ENCODE measurements at regions not wholly inside any gene's neighbourhood (a gene's known extent, or its start where the extent isn't known, plus 50 kb on each side); places are given as distances from the start of the nearest gene placed in this dataset.

DNA sequence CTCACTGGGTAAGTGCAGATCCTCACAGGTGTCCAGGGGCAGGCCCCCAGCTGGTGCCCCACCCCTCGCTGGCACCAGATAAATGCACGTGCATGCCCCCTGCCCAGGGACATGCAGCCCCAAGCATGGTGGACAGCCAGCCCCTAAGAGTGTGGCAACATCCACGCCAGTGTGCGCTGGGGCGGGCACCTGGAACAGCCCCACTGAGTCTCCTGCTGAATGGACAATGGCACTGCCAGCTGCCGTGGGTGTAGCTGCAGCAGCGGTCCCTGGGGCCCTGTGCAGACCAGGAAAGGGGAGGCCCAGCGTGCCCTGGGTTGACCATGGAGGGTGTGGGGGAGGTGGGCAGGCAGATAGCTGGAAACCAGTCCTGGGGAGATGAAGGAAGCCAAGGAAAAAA is 538.7 kb upstream of the SGCG start:
- TF ChIP-seq POLR2A (IDR thresholded peaks at IDR 0.05): no peak
- TF ChIP-seq, protein P1, sequence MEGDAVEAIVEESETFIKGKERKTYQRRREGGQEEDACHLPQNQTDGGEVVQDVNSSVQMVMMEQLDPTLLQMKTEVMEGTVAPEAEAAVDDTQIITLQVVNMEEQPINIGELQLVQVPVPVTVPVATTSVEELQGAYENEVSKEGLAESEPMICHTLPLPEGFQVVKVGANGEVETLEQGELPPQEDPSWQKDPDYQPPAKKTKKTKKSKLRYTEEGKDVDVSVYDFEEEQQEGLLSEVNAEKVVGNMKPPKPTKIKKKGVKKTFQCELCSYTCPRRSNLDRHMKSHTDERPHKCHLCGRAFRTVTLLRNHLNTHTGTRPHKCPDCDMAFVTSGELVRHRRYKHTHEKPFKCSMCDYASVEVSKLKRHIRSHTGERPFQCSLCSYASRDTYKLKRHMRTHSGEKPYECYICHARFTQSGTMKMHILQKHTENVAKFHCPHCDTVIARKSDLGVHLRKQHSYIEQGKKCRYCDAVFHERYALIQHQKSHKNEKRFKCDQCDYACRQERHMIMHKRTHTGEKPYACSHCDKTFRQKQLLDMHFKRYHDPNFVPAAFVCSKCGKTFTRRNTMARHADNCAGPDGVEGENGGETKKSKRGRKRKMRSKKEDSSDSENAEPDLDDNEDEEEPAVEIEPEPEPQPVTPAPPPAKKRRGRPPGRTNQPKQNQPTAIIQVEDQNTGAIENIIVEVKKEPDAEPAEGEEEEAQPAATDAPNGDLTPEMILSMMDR (IDR thresholded peaks at IDR 0.05): no peak
- intact Hi-C loops (cut with DNase I; ENCODE audit: low total_unique reads): no loop called here
- Histone ChIP-seq H3K4me1 (no peaks in the 10 kb centered on the region), H3K36me3 (ENCODE audit: low read depth, missing control alignments) (no peaks in the 10 kb centered on the region), H3K4me3 (no peak overlapping the region), H3K27ac (no peak overlapping the region), H3K9me3 (no peaks in the 10 kb centered on the region), H3K27me3 (no peaks in the 10 kb centered on the region)
- 95 to 100% methylated on average over 4 to 8 of the region's 8 CpGs for WGBS, 2 donors
- DNase-seq: no peak

GRCh38 chr13:22644941-22645340 is 535.8 kb upstream of the SGCG start:
- TF ChIP-seq, protein P1 (IDR thresholded peaks at IDR 0.05): no peak
- no peak for TF ChIP-seq POLR2A (IDR thresholded peaks at IDR 0.05)
- Histone ChIP-seq H3K4me1 (no peaks in the 10 kb centered on the region), H3K27me3 (no peaks in the 10 kb centered on the region), H3K9me3 (no peaks in the 10 kb centered on the region), H3K4me3 (peak overlapping the region in 1 of 2 donors; percentile 15), H3K27ac (no peak overlapping the region), H3K36me3 (ENCODE audit: low read depth, missing control alignments) (no peaks in the 10 kb centered on the region)
- WGBS, 2 donors: 37 to 43% methylated on average over 4 of the region's 4 CpGs
- no peak for DNase-seq
- intact Hi-C loops (cut with DNase I; ENCODE audit: low total_unique reads): no loop called here

- no peak for TF ChIP-seq POLR2A (IDR thresholded peaks at IDR 0.05)
- TF ChIP-seq, protein P1 (IDR thresholded peaks at IDR 0.05): no peak
- H3K27ac ChIP-seq: no peak overlapping the region
- no peaks in the 10 kb centered on the region for H3K4me1 ChIP-seq
- no peaks in the 10 kb centered on the region for H3K27me3 ChIP-seq
- no peak for DNase-seq
- intact Hi-C loops (cut with DNase I; ENCODE audit: low total_unique reads): no loop called here
- H3K36me3 ChIP-seq (ENCODE audit: low read depth, missing control alignments): no peaks in the 10 kb centered on the region
- no peak overlapping the region for H3K4me3 ChIP-seq
- H3K9me3 ChIP-seq: no peaks in the 10 kb centered on the region
These were observed 533.5 kb upstream of the SGCG start for GRCh38 chr13:22647156-22647850.

GRCh38 chr13:22648320-22648801 is 532.4 kb upstream of the SGCG start:
- DNase-seq: peak; percentile 25
- no peaks in the 10 kb centered on the region for H3K4me1 ChIP-seq
- H3K36me3 ChIP-seq (ENCODE audit: low read depth, missing control alignments): no peaks in the 10 kb centered on the region
- intact Hi-C loops (cut with DNase I; ENCODE audit: low total_unique reads): no loop called here
- no peaks in the 10 kb centered on the region for H3K9me3 ChIP-seq
- no peak overlapping the region for H3K4me3 ChIP-seq
- TF ChIP-seq, protein P1 (IDR thresholded peaks at IDR 0.05): no peak
- no peak for TF ChIP-seq POLR2A (IDR thresholded peaks at IDR 0.05)
- WGBS, 2 donors: 50 to 54% methylated on average over 7 of the region's 7 CpGs
- no peak overlapping the region for H3K27ac ChIP-seq
- no peaks in the 10 kb centered on the region for H3K27me3 ChIP-seq

DNA sequence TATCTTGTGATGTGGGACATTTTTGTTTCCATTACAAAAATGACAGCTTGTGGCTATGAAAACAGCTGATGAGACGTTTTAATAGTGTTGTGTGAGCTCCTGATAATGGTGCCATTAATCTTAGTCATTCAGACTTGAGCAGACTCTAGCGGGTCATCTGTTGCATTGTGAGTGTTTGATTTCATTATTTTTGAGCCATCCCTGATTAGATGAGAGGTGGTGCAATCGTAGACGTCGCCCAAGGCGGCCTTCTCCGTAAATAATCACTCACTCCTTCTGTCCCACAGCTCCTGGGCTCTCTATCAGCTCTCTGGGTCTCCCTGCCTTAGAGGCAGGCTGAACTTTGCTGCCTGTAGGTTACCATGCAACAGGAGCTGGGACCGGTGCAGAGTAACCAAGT is 528.0 kb upstream of the SGCG start:
- no peak for DNase-seq
- H3K27me3 ChIP-seq: no peaks in the 10 kb centered on the region
- no peaks in the 10 kb centered on the region for H3K4me1 ChIP-seq
- H3K27ac ChIP-seq: no peak overlapping the region
- H3K4me3 ChIP-seq: no peak overlapping the region
- no peaks in the 10 kb centered on the region for H3K36me3 ChIP-seq (ENCODE audit: low read depth, missing control alignments)
- no peaks in the 10 kb centered on the region for H3K9me3 ChIP-seq
- TF ChIP-seq POLR2A (IDR thresholded peaks at IDR 0.05): no peak
- TF ChIP-seq, protein P1 (IDR thresholded peaks at IDR 0.05): no peak
- 59 to 77% methylated on average over 8 of the region's 8 CpGs for WGBS, 2 donors
- intact Hi-C loops (cut with DNase I; ENCODE audit: low total_unique reads): no loop called here

Measured in testis (tissue), 2 donors.